GM12891 (cell line): ENCODE measurements at regions not wholly inside any gene's neighbourhood (a gene's known extent, or its start where the extent isn't known, plus 50 kb on each side); places are given as distances from the start of the nearest gene placed in this dataset.

Experiments
- POLR2A ChIP-seq: IDR thresholded peaks from 2 replicates; pipeline ENCODE4 v1.6.1; 2011; ENCODE audit warnings: low read depth, low read length, control low read depth
- POLR2AphosphoS5 ChIP-seq: IDR thresholded peaks from 2 replicates; pipeline ENCODE4 v1.6.1; 2011; ENCODE audit warnings: low read depth, low read length, control low read depth
- POU2F2 ChIP-seq: IDR thresholded peaks from 2 replicates; pipeline ENCODE4 v1.6.1; 2011; ENCODE audit warnings: low read depth, mild to moderate bottlenecking, control low read depth, low read length, moderate library complexity
- TAF1 ChIP-seq: IDR thresholded peaks from 2 replicates; pipeline ENCODE4 v1.6.1; 2011; ENCODE audit warnings: low read depth, low read length, control low read depth

DNA sequence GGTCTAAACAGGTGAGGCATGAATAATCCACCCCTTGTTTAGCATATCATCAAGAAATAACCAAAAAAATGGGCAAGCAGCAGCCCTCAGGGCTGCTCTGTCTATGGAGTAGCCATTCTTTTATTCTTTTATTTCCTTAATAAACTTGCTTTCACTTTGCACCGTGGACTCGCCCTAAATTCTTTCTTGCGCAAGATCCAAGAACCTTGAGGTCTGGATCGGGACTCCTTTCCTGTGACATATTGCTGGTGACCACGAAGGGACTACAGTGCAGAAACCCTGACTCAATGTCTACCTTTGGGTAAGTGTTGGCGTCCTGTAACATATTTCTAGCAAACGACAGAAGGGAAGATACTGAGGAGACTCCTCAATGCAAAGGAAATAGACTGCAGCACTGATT is 1099.2 kb downstream of the FAM181B start:
- TF ChIP-seq POLR2A (no peak), POLR2AphosphoS5 (no peak), TAF1 (no peak), POU2F2 (no peak)
